GM21381 (cell line): ENCODE measurements at regions not wholly inside any gene's neighbourhood (a gene's known extent, or its start where the extent isn't known, plus 50 kb on each side); places are given as distances from the start of the nearest gene placed in this dataset.
"Not testable (repeated sequence)": the region's sequence is repeated elsewhere in the genome, so short reads cannot be mapped to it uniquely, and the experiment has no call there.

ENCODE experiments used
- ATAC-seq: cut with Tn5 transposase; IDR thresholded peaks from one replicate; pipeline ENCODE4 v1.9.1; 2021; ENCODE audit warnings: mild to moderate bottlenecking, moderate library complexity; ENCODE audit not compliant: unreplicated experiment

DNA sequence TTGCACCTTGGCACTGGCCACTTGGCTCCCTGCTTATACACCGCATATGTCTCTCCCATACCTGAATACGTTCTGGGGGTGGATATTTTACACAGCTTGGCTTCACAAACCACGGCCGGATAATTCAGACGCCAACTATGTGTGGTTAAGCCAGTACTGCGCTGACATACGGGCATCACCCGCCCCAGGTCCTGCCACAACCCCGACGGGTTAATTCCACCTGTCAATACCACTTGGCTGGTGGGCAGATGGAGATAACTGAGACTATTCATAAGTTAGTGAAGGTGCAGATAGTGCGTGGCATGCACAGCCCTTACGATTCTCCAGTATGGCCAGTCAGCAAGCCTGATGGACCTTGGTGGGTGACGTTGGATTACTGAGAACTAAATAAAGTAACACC lies 696.3 kb upstream of the AGA start:
- no peak for ATAC-seq

DNA sequence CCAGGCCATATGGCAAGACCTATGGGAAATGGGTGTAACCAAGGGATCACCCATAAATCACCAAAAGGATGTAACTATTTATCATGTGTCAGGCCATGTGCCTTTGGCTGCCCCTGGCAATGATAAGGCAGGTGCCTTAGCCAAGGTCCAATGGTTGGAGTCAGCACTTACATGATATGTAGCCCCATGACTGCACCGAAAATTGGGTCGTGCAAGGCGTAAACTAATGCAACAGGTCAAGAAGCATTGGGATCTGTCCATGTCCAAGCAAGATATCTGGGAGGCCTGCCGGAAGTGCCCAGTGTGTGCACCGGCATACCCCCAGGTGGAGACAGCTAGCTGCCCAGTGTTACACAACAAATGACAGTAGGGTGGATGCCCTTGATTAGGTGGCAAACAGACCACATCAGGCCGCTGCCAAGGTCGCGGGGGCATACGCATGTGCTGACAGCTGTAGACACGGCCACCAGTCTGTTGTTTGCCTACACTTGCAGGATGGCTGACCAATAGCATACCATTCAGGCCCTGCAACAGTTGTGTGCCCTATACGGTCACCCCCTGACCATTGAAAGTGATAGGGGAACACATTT lies 698.2 kb upstream of the AGA start:
- ATAC-seq: no peak

DNA sequence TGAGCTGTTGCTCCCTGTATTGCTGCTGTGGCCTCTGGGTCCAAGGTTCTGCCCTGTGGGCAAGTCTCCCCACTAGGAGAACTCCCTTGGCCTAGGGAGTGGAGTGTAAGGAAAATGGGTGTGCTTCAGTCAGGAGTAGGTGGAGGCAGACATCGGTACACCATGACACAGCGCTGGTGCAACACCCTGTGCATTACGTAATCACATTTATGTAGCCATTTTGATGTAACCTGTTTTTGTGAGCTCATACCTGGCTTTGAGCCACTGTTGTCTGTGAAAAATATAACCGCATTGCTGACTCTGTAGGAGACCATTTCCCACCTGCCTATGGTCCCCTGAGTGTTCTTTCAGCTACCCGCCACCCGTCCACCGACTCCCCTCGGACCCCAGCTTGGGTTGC lies 700.5 kb upstream of the AGA start:
- ATAC-seq: no peak

DNA sequence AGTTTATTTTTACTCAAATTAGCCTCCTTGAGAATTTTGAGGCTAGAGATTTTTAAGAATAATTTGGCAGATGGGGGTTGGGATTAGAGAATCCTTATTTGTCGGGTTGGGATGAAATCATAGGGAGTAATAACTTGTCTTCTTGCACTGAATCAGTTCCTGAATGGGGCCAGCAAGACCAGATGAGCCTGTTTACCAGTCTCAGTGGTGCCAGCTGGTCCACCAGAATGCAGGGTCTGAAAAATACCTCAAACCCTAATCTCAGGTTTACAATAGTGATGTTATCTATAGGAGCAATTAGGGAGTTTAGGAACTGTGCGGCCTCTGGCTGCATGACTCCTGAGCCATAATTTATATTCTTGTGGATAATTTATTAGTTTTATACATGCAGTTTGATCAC lies 705.9 kb upstream of the AGA start:
- ATAC-seq: no peak

DNA sequence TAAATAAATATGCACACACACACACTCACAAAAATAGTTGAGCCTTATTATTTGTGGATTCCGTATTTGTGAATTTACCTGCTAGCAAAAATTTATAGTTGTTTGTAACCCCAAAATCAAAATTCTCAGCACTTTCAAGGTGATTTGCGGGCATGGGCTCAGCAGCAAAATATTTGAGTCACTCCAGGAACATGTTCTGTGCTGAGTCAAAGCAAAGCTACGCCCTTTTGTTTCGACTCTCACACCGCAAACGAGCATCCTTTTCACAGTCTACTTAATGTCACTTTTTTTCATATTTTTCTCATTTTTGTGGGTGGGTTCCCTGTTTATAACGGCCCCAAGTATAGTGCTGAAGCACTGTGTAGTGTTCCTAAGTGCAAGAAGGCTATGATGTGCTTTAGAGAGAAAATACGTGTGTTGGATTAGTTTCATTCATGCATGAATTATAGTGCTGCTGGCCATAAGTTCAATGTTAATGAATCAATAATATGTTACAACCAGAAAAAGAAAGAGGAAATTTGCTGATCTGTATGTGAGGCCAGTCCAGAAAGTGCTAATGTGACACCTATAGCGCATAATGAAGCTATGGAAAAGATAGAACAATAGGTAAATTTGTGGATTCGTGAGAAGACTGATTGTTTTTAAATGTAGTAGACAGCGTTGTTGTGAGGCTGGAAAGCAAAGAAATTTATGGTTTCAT lies 723.2 kb upstream of the AGA start:
- ATAC-seq: no peak

DNA sequence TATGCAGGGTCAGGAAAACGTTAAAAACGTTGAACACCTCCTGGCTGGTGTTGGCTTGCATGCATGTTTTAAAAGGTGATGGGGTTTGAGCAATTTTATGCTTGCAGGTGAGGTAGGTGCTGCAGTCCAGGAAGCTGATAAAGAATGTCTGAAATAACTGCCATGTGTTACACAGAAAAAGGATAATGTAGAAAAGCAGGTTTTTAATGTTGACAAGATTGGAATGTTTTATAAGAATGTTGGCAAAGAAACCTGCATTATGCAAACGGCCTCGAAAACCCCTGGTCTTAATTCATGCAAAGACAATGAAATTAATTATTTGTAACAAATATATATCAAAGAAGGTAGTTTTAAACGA lies 723.7 kb upstream of the AGA start:
- ATAC-seq: no peak

DNA sequence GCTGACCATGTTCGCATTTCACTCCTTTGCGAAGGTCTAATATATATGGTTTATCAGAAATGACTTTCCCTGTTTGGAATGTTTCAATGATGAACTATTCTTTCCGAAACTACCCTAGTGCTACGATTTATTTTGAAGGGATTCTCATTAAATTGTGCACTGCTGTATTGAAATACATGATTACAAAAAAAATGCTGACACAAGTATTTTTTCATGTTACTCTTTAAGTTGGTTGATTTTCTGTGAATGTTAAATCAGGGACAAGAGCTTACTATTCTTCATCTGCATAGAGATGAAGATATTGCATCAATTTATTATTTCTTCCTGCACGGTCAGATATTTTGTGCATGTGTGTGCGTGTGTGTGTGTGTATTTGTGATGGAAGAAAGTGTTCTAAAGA lies 731.5 kb upstream of the AGA start:
- no peak for ATAC-seq

DNA sequence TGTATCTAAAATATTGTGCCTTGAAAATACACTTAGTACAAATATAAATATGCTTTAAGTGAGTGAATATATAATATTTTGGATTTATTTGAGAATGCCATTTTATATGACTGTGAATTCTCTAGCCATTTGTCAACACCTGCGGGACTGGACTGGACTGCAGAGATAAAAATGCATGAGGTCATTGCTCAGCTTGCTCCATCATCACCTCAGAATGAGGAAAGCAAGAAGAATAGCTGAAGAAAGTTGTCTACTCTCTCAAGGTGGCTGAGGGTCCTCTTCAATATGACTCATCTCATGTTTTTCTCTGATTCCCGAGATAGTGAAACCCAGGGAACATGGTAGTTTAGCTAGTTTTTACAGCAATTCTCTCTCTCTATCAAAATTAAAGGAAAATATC lies 732.5 kb upstream of the AGA start:
- no peak for ATAC-seq

DNA sequence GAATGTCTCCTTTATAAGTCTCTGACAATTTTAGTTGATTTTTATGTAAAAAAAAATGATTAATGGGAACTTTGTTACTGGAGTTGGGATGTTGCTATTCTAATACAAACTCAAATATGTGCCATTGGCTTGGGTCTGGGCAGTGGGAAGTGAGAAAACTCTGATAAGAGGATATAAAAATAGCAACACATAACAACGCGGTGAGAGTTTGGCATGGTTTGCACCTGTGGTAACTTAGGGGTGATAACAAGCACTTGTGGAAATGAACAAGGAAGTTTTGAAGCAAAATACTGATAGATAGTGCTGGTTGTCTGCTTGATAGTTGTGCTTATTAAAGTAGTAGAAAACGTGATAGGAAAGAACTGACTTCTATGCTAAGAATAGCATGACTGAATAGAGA lies 743.3 kb upstream of the AGA start:
- ATAC-seq: no peak

DNA sequence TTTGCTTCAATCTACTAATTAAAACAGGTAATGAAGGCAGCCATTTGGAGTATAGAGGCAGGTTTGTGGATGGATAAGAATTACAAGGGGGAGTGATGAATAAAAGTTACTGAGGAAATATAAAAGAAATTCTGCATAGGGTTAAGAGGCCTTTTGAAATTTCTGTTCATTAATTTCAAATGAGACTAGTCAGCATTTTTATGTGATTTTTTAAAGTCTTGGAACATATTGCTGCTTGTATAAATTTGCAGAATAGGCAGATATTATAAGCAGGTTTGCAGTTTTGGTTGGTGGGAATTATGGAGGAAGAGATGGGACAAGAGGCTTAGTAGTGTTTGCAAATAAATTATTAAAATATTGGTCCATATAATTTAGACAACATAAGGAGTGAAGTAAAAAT lies 750.4 kb upstream of the AGA start:
- no peak for ATAC-seq

DNA sequence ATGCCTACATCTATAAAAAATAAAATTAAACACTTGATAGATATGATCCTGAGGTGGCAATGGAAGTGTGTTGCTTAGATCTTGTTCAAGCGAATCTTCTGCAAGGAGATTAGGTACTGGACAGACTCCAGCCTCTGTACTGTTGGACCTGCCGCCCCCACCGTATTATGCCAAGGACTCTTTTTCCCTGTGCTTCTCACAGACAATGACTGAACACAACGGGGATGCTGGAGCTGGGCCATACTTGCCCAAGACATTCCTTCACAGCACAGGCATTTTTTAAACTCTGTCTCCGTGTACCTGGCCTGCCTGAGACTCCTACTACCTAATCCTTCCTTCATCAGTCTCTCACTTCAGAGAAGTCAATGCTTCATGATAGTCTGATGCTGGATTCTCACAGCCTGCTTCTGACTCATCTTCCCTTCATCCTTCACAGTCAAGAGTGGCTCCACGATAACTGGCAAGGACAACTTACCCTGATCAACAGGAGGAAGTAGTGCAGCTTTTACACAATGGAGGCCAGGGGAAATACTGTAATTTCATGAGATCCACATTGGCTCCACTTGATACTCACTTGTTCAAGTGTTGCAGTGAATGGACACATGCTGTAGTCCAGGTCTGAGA lies 754.6 kb upstream of the AGA start:
- ATAC-seq: no peak

DNA sequence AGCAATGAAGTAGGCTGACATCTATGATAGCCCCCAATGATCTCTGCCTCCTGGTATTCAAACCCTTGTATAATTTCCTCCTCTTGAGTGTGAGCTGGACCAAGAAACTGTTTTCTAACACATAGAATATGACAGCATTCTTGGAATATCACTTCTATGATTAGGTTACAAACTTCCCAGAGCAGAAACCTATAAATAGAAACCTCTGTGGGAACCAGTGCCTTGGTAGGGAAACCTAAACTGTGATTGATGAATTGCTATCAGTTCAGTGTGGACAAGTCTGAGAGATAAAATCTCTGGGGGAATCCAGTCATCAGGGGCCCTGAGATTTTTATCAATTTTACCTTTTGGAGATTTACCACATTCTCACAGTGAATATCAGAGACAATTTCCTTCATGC lies 756.5 kb upstream of the AGA start:
- ATAC-seq: no peak

DNA sequence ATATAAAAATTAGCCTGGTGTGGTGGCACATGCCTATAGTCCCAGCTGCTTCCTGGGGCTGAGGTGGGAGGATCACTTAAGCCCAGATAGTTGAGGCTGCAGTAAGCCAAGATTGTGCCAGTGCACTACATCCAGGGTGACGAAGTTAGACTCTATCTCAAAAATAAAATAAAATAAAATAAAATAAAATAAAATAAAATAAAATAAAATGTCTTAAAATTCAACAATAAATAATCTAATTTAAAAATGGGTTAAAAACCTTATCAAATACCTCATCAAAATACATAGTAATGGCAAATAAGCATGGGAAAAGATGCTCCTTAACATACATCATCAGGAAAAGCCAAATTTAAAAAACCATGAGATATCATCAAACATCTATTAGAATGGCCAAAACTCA lies 760.2 kb upstream of the AGA start:
- no peak for ATAC-seq

DNA sequence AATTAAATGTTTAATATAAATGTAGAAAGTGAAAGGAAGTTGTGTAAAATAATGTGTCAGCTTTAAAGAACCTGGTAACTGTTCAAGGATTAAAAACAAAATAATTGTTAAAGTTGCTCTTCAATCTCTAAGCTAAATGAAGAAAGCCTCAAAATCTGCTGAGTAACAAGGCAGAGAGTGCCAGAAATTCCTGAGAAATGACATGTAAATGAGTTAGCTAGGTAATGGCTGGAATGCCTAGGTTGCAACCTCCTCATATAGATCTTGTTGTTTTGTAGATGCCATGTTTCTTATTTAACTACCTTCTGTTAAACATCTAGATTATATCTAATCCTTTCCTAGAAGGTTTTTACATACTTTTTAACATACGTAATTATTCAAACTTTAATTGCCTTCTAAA lies 763.6 kb upstream of the AGA start:
- no peak for ATAC-seq

DNA sequence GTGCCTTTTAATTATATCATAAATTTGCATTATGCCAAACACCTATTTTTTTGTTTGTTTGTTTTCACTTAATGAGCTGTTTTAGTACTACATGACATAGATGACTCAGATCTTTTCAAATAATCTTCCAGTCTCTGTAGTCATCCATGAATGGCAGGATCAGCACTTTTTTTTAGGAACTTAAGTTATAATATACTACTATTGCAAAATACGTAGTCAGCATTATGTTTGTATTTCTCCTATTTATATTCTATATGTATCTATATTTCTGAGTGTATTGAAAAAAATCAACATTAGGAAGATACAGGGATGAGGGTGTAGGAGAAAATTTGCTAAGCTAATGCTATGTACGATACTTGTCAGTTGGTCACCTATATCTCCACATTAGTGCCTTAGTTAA lies 773.1 kb upstream of the AGA start:
- ATAC-seq: no peak

DNA sequence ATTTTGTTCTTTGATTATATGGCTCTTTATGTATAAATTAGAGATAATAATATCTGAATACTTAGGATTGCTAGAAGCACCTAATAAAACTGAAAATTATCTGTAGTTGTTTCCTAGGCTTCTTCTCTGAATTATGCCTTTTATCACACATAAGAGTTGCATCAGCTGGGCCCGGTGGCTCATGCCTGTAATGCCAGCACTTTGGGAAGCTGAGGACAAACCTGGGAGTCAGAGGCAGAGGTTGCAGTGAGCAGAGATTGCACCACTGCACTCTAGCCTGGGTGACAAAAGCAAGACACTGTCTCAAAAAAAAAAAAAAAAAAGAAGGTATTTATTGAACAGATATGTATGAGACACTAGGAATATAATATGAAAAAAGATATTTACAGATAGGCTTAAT lies 773.5 kb upstream of the AGA start:
- ATAC-seq: no peak

DNA sequence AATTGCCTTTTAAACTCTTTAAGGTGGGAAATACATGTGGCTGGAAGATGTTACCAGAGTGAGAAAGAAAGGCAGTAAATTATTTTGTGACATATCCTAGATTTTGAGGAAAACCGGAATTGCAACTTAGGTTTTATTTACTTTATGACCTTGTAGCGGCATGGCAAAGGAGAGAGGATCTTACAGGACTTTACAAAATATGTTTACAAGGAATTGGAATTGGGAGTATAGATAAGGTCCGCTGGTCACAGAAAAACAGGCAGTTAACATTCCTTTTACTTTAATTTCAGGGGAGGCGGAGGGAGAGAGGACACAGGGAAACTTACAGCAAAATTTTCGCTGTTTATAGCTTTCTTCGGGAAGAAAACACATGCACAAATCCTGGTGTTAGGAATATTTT lies 784.2 kb upstream of the AGA start:
- not testable (repeated sequence) for ATAC-seq

DNA sequence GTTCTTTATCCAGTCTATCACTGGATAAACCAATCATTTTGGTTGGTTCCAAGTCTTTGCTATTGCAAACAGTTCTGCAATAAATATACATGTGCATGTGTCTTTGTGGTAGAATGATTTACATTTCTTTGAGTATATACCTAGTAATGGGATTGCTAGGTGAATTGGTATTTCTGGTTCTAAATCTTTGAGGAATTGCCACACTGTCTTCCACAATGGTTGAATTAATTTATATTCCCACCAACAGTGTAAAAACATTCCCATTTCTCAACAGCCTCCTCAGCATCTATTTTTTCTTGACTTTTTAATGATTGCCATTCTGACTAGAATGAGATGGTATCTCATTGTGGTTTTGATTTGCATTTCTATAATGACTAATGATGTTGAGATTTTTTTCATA lies 791.7 kb upstream of the AGA start:
- ATAC-seq: no peak

DNA sequence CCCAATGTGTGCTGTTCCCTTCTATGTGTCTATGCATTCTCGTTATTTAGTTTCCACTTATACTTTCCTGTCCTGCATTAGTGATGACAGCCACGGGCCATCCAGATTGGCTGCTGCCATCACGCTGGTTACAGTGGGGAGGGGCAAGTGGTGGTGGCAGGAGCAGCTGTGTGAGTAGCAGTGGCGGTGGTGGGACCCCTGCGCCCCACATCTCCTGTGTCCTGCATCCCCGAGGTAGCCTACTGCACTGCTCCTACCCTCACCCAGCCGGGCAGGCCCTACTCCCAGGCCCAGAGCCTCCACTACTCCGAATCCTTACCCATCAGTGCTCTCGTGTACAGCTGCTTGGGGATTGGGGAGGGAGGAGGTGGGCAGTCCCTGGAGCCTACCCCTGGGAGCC lies 798.7 kb upstream of the AGA start:
- no peak for ATAC-seq

DNA sequence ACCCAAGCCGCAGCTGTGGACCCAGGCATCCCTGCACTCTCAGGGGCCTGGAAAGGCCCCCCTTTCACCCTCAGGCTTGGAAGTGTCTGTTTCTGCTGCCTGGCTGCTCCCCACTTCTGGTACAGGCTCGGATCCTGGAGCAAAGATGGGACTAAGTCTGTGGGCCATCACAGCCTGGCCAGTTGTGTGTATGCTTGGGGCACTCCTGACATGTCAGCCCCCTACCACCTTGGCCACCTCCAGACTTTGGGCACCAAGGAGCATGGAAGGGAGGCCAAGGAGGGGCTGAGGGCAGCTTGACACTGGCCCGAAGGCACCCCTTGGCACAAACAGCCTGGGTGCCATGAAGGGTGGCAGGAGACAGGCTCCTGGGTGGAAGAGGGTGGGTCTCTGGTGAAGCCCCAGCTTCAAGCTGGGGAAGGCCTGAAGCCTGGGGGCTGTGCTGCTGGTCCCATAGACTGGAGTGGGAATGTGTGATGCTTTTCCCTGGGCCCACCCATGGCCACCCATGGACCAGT lies 799.4 kb upstream of the AGA start:
- no peak for ATAC-seq

DNA sequence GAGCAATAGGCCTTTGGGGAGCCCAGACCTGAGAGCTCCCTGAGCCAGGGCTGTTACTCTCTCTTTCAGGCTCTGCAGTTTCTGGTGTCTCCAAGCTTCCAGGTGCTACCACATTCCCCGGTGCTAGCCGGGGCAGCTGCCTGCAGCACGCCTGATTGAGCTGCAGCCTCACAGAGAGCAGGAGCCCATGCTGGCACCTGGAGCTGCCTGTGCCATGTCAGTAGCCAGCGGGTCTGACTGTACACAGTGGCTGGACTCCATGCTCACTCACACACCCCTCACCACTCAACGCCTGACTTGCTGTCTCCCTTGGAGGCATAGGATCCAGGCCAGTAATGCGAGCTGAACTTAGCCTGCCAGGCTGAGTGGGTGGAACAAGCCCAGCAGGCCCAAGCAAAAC lies 800.4 kb upstream of the AGA start:
- no peak for ATAC-seq

DNA sequence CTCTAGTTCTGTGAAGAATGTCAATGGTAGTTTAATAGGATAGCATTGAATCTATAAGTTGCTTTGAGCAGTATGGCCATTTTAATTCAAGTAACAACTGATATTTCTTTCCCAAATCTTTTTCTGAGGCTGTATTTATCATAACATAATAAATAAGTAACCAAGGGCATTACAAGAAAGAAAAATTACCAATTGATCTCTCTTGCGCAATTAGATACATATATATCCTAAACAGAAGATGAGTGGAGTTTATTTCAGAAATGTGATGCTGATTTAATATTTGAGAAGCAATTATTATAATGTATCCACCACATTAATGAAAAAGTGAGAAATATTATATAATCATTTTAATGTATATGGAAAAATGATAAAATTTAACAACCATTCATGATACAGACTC lies 802.5 kb upstream of the AGA start:
- no peak for ATAC-seq

DNA sequence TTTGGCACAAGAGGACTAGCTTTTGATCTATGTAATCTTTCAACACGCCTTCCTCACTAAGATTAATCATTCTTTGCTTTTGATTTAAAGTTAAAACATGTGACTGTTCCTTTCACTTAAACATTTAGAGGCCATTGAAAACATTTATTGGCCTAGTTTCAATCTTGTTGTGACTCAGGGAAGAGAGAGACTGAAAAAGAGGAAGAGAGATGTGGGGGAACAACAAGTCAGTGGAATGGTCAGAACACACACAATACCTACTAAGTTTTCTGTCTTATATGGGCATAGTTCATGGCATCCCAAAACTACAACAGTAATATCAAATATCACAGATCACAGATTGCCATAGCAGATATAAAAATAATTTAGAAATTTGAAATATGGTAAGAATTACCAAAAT lies 812.9 kb upstream of the AGA start:
- no peak for ATAC-seq
